Nephron progenitor cell (in vitro differentiated cells): ENCODE measurements at regions not wholly inside any gene's neighbourhood (a gene's known extent, or its start where the extent isn't known, plus 50 kb on each side); places are given as distances from the start of the nearest gene placed in this dataset.

Experiments
- DNase-seq: peaks from one replicate; pipeline ENCODE4 v3.0.0; 2021
- H3K27ac Mint-ChIP-seq: 2 replicates; pipeline ENCODE4 v1.8.0; 2021; ENCODE audit warnings: mild to moderate bottlenecking, moderate library complexity, mixed read lengths
- H3K27me3 Mint-ChIP-seq: 2 replicates; pipeline ENCODE4 v1.8.0; 2021; ENCODE audit warnings: mild to moderate bottlenecking, low read depth, mixed read lengths; ENCODE audit not compliant: poor library complexity
- H3K36me3 Mint-ChIP-seq: 2 replicates; pipeline ENCODE4 v1.8.0; 2021; ENCODE audit warnings: low read depth, mixed read lengths
- H3K4me1 Mint-ChIP-seq: 2 replicates; pipeline ENCODE4 v1.8.0; 2021; ENCODE audit warnings: mixed read lengths
- H3K4me3 Mint-ChIP-seq: 2 replicates; pipeline ENCODE4 v1.8.0; 2021; ENCODE audit warnings: mild to moderate bottlenecking, moderate library complexity, mixed read lengths
- H3K9me3 Mint-ChIP-seq: 2 replicates; pipeline ENCODE4 v1.8.0; 2021; ENCODE audit warnings: mild to moderate bottlenecking, moderate library complexity, mixed read lengths
- CTCF ChIP-seq: fragments of 200-600 bp; sonication (generic); IDR thresholded peaks from 2 replicates; pipeline ENCODE4 v1.5.0; 2021; ENCODE audit warnings: antibody characterized with exemption

DNA sequence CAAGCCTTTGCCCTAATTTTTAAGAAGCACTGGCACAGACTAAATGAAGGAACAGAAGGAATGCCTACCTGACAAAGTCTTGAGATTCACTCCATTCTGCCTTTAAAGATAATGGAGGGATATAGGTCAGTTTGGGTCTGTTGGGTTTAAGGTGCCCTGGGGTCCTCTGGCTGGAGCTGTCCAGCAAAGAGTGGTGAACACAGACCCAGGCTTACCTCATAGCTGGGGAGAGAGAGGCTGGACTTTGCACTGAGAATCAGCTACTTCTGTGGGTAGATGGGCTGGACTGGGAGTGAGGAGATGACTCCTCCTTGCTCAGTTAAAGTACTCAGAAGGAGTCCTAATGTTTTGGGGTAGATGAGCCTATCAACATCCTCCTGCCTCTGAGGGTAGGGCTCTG lies 64.4 kb upstream of the CXCR4 start:
- no peak overlapping the region for H3K4me3 Mint-ChIP-seq
- H3K36me3 Mint-ChIP-seq = no peaks in the 10 kb centered on the region
- H3K27ac Mint-ChIP-seq = peak overlapping the region; percentile 78
- no peak for DNase-seq
- H3K4me1 Mint-ChIP-seq = peaks cover 25% of the 10 kb centered on the region
- H3K27me3 Mint-ChIP-seq = peaks cover 7% of the 10 kb centered on the region
- H3K9me3 Mint-ChIP-seq = no peaks in the 10 kb centered on the region
- TF ChIP-seq CTCF = no peak

- no peak for DNase-seq
- Mint-ChIP-seq H3K27ac (peak overlapping the region; percentile 37), H3K9me3 (peaks cover 7% of the 10 kb centered on the region), H3K27me3 (peaks cover 2% of the 10 kb centered on the region), H3K4me3 (no peak overlapping the region), H3K36me3 (peaks cover 6% of the 10 kb centered on the region), H3K4me1 (peaks cover 39% of the 10 kb centered on the region)
- TF ChIP-seq CTCF = no peak
Observed at GRCh38 chr2:136179602-136179975, 61.6 kb upstream of the CXCR4 start.

- Mint-ChIP-seq H3K27me3 (peaks cover 2% of the 10 kb centered on the region), H3K9me3 (peaks cover 9% of the 10 kb centered on the region), H3K36me3 (peaks cover 6% of the 10 kb centered on the region), H3K27ac (no peak overlapping the region), H3K4me3 (no peak overlapping the region), H3K4me1 (peaks cover 44% of the 10 kb centered on the region)
- DNase-seq = no peak
- TF ChIP-seq CTCF = no peak
Observed at GRCh38 chr2:136178941-136179601, 61.1 kb upstream of the CXCR4 start.

- no peak for TF ChIP-seq CTCF
- H3K4me3 Mint-ChIP-seq = no peak overlapping the region
- H3K4me1 Mint-ChIP-seq = peaks cover 65% of the 10 kb centered on the region
- no peak overlapping the region for H3K27ac Mint-ChIP-seq
- no peak for DNase-seq
- H3K36me3 Mint-ChIP-seq = peaks cover 6% of the 10 kb centered on the region
- peaks cover 14% of the 10 kb centered on the region for H3K9me3 Mint-ChIP-seq
- peaks cover 4% of the 10 kb centered on the region for H3K27me3 Mint-ChIP-seq
Observed at GRCh38 chr2:136175868-136176267, 57.9 kb upstream of the CXCR4 start.

DNA sequence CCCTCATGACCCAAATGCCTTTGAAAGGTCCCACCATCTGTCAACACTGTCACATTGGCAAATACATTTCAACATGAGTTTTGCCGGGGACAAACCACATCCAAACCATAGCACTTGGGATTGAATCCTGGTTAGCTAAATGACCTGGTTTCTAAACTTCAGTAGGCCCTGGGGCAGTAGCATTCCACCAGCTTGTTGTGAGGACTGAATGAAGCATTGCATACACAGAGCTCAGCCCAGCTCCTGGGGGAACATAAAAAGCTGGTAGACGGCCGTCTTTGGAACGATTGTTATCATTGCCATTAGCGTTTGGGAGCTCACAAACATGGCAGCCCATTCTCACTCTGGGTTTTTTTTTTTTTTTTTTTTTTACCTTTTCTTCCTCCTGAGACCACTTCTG lies 57.5 kb upstream of the CXCR4 start:
- TF ChIP-seq CTCF = no peak
- Mint-ChIP-seq H3K4me1 (peaks cover 65% of the 10 kb centered on the region), H3K36me3 (peaks cover 6% of the 10 kb centered on the region)

DNA sequence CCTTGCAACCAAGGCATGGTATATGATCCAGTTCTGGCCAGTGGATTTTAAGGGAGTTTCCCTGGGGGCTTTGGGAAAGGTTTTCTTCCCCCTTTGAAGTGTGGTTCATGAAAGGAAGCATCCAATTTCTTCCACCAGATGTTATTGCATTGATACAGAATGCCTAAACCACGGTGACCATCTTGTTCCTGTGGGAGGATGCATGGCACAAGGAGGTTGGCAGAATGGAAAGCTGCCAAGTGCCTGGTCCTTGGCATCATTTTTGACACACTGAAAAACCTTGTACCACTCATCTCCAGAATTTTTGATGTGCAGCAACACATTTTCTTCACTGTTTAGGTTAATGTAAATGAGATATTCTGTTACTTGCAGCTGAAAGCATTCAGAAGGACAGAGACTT lies 55.2 kb upstream of the CXCR4 start:
- peaks cover 4% of the 10 kb centered on the region for H3K27me3 Mint-ChIP-seq
- no peak overlapping the region for H3K27ac Mint-ChIP-seq
- H3K4me1 Mint-ChIP-seq = peaks cover 75% of the 10 kb centered on the region
- H3K36me3 Mint-ChIP-seq = peaks cover 6% of the 10 kb centered on the region
- H3K4me3 Mint-ChIP-seq = no peak overlapping the region
- H3K9me3 Mint-ChIP-seq = peaks cover 14% of the 10 kb centered on the region
- DNase-seq = no peak
- no peak for TF ChIP-seq CTCF

More for the DNA sequence above, 57.5 kb upstream of the CXCR4 start:
- no peak overlapping the region for H3K4me3 Mint-ChIP-seq
- H3K9me3 Mint-ChIP-seq = peaks cover 14% of the 10 kb centered on the region
- DNase-seq = no peak
- no peak overlapping the region for H3K27ac Mint-ChIP-seq
- H3K27me3 Mint-ChIP-seq = peaks cover 4% of the 10 kb centered on the region
